Muscle of back (tissue), 3 donors: ENCODE measurements at regions not wholly inside any gene's neighbourhood (a gene's known extent, or its start where the extent isn't known, plus 50 kb on each side); places are given as distances from the start of the nearest gene placed in this dataset.
A peak's percentile ranks its signal among the peaks of the same experiment; 100 is the strongest.
"Not testable (repeated sequence)": the region's sequence is repeated elsewhere in the genome, so short reads cannot be mapped to it uniquely, and the experiment has no call there.

Experiments
- DNase-seq, 3 donors: peaks; one replicate each; pipeline versions ENCODE4 v3.0.0 to v3.0.0-alpha.2; 2013

DNA sequence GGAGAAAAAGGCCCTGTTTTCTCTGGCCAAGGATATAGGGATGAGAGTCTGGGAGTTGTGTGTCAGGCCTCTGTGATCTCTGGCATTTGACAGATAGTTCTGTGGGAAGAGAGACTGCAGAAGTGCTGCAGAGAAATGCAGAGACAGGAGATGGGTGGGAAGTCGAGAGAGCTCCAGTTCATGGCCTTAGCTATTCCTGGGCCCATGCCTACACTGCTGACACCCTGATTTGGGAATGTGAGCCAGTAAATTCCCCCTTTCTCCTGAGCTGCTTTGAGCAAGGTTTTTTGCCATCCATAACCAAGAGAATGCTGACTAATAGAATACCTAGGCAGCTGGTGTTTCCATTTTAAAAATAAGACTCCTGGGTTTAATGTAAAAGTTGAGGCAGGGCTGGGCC, 59.3 kb downstream of the EBLN2 start:
- no peak for DNase-seq

DNA sequence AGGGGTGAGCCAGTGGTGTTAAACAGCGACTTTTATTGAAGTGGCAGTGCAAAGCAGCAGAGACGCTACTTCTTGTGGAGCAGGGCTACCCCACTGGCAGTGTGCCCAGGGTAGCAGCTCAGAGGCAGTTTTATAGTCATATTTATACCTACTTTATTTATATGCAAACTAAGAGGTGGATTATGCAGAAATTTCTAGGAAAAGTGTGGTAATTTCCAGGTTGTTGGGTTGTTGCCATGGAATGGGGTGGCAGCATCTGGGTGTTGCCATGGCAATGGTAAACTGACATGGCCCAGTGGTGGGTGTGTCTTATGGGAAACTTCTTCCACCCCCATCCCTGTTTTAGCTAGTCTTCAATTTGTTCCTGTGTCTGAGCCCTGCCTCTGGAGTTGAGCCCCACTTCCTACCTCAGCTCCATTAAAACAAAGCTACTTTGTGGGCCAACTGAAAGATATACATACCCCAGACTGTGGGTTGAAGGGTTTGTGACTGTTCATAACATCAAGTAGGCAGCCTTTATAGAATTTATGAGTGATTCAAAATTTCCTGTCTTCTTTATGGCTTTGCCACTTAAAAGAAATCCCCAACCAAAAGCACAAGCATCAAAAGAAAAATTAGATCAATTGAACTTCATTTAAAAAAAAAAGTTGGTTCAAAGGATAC, 60.3 kb downstream of the EBLN2 start:
- DNase-seq, result no peak

DNA sequence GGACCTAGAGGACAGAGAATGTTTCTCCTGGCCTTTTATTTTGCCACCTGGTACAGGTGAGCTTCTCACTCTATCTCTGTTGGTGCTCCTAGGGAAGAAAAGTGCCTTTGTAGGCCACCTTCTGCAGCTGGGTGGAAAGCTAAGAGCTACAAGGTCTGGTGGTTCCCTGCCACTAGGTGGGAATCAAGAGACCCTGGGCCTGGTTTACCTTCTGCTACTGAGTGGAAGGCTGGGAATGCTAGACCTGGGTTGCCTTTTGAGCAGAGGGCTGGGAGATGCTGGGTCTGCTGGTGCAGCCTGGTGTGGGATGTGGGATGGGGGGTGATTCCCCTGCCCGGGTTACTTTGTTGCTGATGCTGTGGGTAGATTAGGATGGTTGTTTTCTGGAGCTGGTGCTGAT, 72.6 kb downstream of the EBLN2 start:
- DNase-seq, result no peak

DNA sequence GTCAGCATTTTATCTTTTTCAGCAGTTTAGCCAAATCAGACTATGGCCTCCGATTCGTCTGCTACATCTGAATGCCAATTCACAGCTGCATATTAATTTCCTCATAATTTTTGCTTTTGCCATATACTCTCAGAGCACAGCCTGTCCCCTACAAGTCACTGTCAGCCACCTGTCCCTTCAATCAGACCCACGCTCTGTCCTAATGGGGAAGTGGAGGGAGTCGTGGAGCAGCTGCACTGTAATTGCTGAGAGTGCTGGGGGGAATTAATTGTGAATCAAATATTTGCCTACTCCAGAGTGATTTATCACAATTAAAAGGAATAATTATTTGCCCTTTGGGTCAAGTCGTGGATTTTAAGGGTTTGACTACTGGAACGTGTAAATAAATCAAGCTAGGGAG, 75.5 kb downstream of the EBLN2 start:
- peak; percentile 27 to 52 (median 49) for DNase-seq

DNA sequence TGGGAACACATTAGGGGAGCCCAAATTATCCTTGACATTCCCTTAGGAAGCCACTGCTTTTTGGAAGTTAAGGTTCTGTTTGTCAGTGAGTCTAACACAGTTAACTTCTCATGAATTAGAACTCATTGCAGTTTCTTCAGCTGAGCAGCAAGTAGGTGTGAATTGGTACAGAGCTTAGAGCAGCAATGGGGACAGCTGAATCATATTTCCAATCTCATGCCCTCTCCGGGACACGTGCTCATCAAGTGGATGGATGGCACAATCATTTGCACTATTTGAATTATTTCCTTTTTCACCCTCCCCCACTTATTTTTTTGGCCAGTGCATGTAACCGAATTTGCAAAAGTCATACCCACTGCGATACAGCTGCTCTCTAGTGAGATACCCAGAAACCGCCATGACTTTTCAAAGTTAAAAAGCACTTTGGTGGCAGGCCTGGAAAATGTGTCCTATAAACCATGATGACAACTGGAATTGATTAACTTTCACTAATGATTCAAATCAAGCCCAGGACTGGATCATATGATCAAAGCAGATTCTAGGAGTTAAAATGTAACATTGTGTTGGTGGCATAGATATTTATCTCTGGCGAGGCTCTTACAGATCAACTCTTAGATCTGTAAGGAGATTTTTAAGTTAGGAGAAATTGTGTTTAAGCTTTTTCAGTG, 76.4 kb downstream of the EBLN2 start:
- no peak for DNase-seq

DNA sequence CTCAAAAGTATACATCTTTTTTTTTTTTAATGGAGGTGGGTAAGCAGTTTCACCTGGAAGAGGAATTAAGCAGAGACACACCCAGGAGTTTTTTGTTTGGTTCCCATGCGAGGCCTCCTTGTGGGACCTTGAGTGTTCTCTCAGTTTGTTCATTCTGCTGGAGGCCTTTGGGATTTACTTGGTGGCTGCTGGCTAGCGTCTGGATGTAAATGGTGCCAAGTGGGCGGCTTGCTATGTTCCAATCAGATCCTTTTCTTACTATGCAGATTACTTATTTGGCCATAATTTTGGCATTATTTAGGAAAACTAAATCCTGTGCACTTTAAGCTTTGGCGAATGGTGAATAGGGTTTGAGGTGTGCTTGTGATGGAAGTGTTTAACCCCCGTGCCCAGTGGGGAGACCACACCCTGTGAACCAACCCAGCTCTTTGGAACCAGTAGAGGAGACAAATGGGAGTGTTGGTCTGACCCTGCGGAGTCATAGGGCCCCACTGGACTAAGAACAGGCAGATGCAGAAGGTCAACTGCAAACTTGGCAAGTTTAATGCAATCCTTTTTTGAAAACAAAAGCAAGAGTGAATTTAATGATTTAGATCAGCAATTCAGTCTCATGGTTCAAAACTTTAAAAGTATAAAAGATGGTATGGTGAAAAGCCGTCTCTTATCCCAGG, 79.4 kb downstream of the EBLN2 start:
- peak in 1 of 3 donors; percentile 62 for DNase-seq

DNA sequence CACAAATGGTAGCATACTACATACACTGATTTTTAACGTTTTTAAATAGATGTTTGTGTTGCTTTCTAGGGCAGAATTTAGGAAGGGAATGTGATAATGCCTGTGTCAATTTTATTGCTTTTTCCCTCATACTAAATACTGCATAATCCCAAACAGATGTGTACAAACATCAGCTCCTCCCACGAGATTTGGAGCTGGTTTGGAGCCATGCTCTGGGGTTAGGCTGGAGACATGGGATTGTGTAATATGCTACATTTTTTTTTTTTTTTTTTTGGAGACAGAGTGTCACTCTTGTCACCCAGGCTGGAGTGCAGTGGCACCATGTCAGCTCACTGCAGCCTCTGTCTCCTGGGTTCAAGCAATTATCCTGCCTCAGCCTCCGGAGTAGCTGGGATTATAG, 80.1 kb downstream of the EBLN2 start:
- peak; percentile 61 to 87 (median 69) for DNase-seq

DNA sequence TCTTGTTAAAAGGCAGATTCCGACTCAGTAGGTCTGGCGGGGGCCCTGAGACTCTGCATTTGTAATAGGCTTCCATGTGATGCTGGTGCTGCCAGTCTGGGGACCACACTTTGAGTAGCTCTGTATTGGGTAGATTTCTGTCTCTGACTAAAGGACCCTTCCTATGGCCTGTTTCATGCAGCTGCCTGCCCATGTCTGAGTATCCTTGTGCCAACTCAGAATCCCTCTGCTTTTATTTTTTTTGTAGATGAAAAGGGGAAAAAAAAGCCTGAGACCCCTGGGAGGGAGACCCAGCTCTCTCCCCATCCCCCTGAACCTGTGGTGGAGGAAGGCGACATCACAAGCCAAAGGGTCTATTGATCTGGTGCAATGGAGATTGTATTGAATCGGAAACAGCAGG, 81.9 kb downstream of the EBLN2 start:
- no peak for DNase-seq

DNA sequence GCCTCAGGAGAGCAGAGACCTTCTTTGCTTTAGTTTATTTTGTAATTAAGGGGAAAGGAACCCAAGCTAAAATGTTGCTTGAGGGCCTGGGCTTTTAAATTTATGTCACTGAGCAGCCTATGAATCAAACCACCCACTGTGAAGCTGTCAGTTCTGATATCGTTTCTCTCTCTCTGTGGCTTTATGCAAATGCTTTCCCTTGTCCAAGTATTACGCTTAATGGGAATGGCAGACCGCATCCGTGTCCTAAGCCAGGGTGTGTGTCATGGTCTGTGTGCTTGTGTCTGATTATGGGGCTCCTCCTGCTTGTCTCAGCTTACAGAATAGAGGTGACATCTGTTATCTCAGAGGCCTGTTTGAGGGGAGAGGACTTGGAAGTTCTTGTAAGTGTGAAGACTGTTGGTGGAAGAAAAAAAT, 82.4 kb downstream of the EBLN2 start:
- peak; percentile 63 to 82 (median 69) for DNase-seq

DNA sequence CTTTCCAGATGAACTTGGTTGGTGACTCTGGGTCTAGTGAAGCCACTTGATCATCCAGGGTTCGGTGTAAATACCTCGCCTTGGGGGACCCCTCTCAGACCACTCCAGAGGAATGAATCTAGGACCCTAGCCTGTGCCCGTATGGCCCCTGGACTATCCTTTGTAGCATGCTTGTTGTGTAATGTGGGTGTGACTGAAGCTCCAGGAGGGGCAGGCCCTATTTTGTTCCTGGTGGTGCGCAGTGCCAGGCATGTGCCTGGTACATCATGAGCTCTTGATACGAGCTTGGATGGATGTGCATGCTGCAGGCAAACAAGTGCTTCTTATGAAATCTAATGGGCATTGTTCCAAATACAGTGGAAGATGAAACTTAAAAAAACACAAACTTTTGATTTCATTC, 82.8 kb downstream of the EBLN2 start:
- DNase-seq, result peak in 1 of 3 donors; percentile 38

DNA sequence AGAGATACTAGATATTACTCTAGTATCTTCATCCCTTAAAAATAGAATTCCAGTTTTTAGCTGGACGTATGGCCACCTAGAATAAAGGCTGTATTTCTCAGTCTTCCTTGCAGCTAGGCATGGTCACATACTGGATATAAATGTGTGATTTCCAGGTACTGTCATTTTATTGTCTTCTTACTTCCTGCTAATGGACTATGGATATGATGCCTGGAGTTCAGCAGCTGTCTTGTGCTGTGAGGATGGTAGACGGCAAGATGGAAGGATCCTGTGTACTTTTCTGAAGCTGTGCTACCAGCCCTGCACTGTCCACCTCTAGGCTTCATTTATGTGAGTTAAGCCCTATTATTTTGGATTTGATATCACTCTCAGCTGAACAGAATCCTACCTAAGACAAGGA, 83.4 kb downstream of the EBLN2 start:
- no peak for DNase-seq

DNA sequence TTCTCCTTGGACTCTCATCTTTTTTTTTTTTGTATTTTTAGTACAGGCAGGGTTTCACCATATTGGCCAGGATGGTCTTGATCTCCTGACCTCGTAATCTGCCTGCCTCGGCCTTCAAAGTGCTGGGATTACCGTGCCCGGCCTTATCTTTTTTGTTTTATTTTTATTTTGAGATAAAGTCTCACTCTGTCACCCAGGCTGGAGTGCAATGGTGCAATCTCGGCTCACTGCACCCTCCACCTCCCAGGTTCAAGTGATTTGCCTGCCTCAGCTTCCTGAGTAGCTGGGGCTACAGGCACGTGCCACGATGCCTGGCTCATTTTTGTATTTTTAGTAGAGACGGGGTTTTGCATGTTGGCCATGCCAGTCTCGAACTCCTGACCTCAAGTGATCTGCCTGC, 86.0 kb downstream of the EBLN2 start:
- DNase-seq, result not testable (repeated sequence)

DNA sequence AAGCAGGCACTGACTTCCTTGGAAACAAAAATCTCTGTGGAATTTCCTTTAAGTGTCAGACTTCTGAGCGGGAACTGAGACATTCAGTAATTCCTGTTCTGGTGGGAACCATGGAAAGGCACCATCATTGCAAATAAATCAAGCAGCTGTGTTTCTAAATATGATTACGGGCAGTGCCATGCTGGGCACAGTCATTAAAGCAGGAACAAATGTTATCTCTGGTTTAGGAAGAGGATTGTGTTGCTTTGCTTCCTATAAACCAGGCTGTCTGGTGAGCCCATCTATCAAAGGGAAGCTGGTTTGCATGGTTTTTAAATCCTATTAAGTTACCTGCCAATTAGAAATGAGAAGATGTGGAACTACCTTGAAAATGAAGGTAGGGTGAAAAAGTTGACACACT, 86.7 kb downstream of the EBLN2 start:
- DNase-seq, result peak in 2 of 3 donors; percentile 23 to 30

DNA sequence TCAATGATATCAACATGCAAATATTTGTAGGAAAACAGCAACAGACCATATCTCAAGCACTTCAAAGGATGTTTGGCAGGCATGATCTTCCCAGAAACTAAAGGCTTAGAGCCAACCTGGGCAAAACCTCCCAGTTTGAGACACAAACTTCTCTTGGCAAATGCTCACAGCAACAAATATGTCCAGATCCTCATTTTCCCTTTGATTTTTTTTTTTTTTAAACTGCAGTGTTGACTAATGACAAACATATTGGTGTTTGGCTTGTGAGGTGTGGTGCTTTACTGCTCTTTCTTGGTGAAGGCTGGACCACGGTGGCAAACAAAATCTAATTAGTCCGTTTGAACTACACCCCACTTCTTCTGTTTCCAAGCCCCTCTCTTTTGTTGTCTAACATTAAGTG, 87.2 kb downstream of the EBLN2 start:
- peak in 2 of 3 donors; percentile 36 to 54 for DNase-seq

DNA sequence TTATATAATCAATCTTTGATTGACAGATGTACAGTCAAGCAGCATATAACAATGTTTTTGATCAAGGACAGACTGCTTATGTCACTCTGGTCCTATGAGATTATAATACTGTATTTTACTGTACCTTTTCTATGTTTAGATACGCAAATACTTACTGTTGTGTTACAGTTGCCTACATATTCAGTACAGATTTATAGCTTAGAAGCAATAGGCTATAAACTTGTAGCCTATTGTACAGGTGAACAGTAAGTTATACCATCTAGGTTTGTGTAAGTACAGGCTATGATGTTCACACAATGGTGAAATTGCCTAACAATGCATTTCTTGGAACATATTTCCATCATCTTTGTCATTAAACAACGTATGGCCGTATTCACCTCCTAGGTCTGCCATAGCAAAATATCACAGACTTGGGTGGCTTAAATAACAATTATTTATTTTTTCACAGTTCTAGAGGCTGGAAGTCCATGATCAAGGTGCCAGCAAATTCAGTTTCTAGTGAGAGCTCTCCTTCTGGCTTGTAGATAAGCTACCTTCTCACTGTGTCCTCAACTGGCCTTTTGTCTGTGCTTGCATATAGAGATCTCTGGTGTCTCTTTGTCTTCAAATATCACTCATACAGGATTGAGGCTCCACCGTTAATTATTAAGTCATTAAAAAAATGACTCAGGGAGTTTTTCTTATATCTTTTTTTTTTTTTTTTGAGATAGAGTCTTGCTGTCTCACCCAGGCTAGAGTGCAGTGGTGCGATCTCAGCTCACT, 89.1 kb downstream of the EBLN2 start:
- no peak for DNase-seq

DNA sequence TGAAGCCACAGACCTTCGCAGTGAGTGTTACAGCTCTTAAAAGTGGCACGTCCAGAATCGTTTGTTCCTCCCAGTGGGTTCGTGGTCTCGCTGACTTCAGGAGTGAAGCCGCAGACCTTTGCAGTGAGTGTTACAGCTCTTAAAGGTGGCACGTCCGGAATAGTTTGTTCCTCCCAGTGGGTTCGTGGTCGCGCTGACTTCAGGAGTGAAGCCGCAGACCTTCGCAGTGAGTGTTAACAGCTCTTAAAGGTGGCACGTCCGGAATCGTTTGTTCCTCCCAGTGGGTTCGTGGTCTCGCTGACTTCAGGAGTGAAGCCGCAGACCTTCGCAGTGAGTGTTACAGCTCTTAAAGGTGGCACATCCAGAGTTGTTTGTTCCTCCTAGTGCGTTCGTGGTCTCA, 91.1 kb downstream of the EBLN2 start:
- DNase-seq, result not testable (repeated sequence)

DNA sequence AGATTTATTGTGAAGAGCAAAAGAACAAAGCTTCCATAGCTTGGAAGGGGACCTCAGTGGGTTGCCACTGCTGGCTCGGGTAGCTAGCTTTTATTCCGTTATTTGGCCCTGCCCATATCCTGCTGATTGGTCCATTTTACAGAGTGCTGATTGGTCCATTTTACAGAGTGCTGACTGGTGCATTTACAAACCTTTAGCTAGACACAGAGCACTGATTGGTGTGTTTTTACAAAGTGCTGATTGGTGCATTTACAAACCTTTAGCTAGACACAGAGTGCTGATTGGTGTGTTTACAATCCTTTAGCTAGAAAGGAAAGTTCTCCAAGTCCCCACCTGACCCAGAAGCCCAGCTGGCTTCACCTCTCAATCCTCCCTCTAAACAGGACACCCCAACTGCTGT, 91.6 kb downstream of the EBLN2 start:
- not testable (repeated sequence) for DNase-seq

DNA sequence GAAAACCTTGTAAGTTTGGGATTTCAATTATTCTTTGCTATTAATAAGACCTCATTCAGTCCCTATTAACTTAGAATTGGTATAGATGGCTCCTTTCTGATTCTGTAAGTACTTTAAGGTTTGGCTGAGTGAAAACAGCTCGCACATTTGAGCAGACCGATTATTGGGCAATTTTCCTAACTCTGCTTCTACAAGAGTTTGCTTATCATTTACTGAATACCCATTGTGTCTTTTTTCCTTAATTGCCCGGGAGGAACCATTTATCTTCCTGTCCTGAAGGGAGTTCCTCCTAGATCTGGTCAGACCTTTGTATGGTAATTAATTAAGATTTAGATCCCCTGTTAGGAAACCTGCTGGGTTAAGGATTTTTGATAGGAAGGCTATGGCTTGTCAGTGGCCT, 92.8 kb downstream of the EBLN2 start:
- DNase-seq, result not testable (repeated sequence)

DNA sequence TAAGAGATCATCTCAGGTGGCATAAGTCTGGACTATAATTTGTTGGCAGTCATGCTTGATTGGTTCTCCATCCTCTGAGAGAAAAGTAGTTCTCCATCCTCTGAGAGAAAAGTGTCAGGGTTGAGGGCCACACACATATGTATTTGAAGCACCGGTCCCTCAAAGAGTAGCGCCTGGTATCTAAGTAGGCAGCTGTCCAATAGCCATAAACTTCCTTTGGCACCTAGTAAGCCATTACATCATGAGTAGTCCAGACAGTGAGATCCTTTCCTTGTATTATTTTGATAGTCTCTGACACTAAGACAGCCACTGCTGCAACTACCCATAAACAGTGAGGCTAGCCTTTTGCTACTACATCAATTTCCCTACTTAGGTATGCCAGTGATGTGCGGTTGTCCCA, 94.0 kb downstream of the EBLN2 start:
- DNase-seq, result not testable (repeated sequence)

DNA sequence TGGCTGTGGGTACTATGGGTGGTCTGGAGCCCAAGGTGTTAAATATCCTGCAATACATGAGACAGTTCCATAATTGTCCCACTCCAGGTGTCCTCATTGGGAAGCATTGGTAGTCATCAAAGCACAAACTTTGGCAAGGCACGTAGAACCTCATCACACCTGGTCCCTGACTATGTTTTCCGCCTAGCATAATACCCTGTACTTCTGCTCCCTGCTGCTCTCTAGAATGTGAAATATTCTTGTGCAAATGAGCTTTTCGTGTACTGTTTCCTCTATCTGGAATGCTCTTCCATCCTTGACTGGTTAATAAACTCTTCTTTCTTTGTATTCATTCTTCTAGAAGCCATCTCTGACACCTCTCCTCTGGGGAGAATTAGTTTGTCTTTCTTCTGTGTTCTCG, 103.2 kb downstream of the EBLN2 start:
- DNase-seq, result no peak

DNA sequence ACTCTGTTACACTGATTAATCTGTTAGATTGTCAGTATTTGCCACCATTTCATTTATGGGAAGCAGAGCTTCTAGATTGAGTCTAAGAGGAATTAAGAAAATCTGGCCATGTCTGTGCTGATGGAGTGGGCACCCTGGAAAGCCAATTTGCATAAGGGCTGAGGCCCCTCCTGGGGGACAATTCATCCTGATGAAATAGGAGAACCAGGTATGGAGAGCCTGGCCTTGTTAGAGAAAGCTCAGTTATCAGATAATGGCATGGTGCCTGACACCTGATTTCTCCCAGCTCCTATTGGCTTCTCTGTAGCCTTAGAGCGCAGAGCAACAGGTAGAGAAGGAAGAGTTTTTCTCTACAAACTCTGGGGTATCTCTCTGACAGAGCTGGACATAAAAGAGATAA, 114.2 kb downstream of the EBLN2 start:
- DNase-seq, result no peak

DNA sequence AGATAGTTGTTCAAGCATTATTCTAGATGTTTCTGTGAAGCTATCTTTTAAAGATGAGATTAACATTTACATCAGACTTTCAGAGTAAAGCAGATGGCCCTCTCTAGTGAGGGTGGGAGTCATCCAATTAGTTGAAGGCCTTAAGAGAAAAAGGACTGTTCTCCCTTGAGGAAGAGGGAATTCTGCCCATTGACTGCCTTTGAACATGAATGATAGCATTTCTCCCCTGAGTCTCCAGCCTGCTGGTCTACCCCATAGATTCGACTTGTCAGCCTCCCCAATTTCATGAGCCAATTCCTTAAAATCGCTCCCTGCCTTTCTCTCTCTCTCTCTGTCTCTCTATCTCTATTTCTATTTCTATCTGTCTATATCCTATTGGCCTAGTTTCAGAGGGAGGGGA, 115.5 kb downstream of the EBLN2 start:
- DNase-seq, result no peak
